A673 (cell line): ENCODE measurements at regions not wholly inside any gene's neighbourhood (a gene's known extent, or its start where the extent isn't known, plus 50 kb on each side); places are given as distances from the start of the nearest gene placed in this dataset.

Experiments
- BruUV-seq: library from RNA; stranded (reverse); fragments of 400-500 nt; replicated peaks from 2 replicates; lab custom pipeline; 2021; lab: Mats Ljungman, UMichigan
- CTCF ChIA-PET: fragments of 300-600 bp; sonication (Branson Sonifier 250); formaldehyde crosslinking; loops from one replicate; lab custom pipeline; 2022; ENCODE audit warnings: antibody characterized with exemption; lab: Charles Lee
- POLR2A ChIA-PET: fragments of 300-600 bp; sonication (Branson Sonifier 250); formaldehyde crosslinking; loops from one replicate; lab custom pipeline; 2022; ENCODE audit warnings: antibody characterized with exemption; ENCODE audit not compliant: low non-redundant PET; lab: Charles Lee
- DNase-seq: peaks from one replicate; pipeline ENCODE4 v3.0.0-alpha.2; 2015; ENCODE audit warnings: low spot score
- H3K27ac ChIP-seq: fragments of 200-600 bp; sonication (generic); 2 replicates; pipeline ENCODE4 v1.5.1; 2016; ENCODE audit warnings: mixed run types, low read depth, mild to moderate bottlenecking, mixed read lengths, antibody characterized with exemption, low read length; ENCODE audit not compliant: poor library complexity, severe bottlenecking
- H3K27me3 ChIP-seq: fragments of 200-600 bp; sonication (generic); replicated peaks from 2 replicates; pipeline ENCODE4 v1.6.1; 2017; ENCODE audit warnings: mixed run types, low read depth, mild to moderate bottlenecking, mixed read lengths, antibody characterized with exemption, low read length; ENCODE audit not compliant: insufficient read depth, poor library complexity
- H3K36me3 ChIP-seq: fragments of 200-600 bp; sonication (generic); 2 replicates; pipeline ENCODE4 v1.6.1; 2016; ENCODE audit warnings: mixed run types, mild to moderate bottlenecking, mixed read lengths, antibody characterized with exemption, low read length; ENCODE audit not compliant: insufficient read depth, poor library complexity, severe bottlenecking
- H3K4me1 ChIP-seq: fragments of 200-600 bp; sonication (generic); 2 replicates; pipeline ENCODE4 v1.6.1; 2017; ENCODE audit warnings: mixed run types, mild to moderate bottlenecking, mixed read lengths, antibody characterized with exemption, low read length; ENCODE audit not compliant: insufficient read depth, poor library complexity, severe bottlenecking
- H3K4me3 ChIP-seq: fragments of 200-600 bp; sonication (generic); 2 replicates; pipeline ENCODE4 v1.5.1; 2016; ENCODE audit warnings: low read depth, mixed run types, mild to moderate bottlenecking, mixed read lengths, low read length; ENCODE audit not compliant: poor library complexity, severe bottlenecking
- H3K9me3 ChIP-seq: fragments of 200-600 bp; sonication (generic); 2 replicates; pipeline ENCODE4 v1.6.1; 2016; ENCODE audit warnings: mixed run types, low read depth, mild to moderate bottlenecking, mixed read lengths, antibody characterized with exemption, low read length; ENCODE audit not compliant: poor library complexity, severe bottlenecking
- CTCF ChIP-seq: fragments of 300-800, 200-600 bp; sonication (generic); conservative IDR thresholded peaks from 2 replicates; pipeline ENCODE4 v1.5.1; 2017; ENCODE audit warnings: low read depth, mild to moderate bottlenecking, antibody characterized with exemption, low read length, moderate library complexity, mixed read lengths
- EZH2 ChIP-seq: fragments of 200-600 bp; sonication (generic); IDR thresholded peaks from 2 replicates; pipeline ENCODE4 v1.6.1; 2017; ENCODE audit warnings: borderline replicate concordance, low read depth, mild to moderate bottlenecking, mixed read lengths, antibody characterized with exemption, low read length; ENCODE audit not compliant: poor library complexity, severe bottlenecking
- intact Hi-C: fragments of 100-400 bp; cut with micrococcal nuclease; formaldehyde crosslinking; loops from one replicate; pipeline ENCODE4 v1.10.0; 2022; ENCODE audit not compliant: unreplicated experiment

- H3K27ac ChIP-seq, result no peak overlapping the region
- DNase-seq, result no peak
- no peaks in the 10 kb centered on the region for H3K27me3 ChIP-seq
- no peaks in the 10 kb centered on the region for H3K36me3 ChIP-seq
- intact Hi-C loops, result no loop called here
- TF ChIP-seq CTCF (no peak), EZH2 (no peak)
- H3K9me3 ChIP-seq, result peaks cover 23% of the 10 kb centered on the region
- no peak overlapping the region for H3K4me3 ChIP-seq
- no peaks in the 10 kb centered on the region for H3K4me1 ChIP-seq
- no TSS peak for BruUV-seq
- POLR2A ChIA-PET, result no interaction called here
- CTCF ChIA-PET, result no interaction called here
Observed at GRCh38 chr5:2378976-2379375, 372.5 kb downstream of the IRX2 start.

GRCh38 chr5:2378108-2378507, 373.4 kb downstream of the IRX2 start:
- Histone ChIP-seq H3K27me3 (no peaks in the 10 kb centered on the region), H3K27ac (no peak overlapping the region), H3K4me1 (no peaks in the 10 kb centered on the region), H3K9me3 (peaks cover 25% of the 10 kb centered on the region), H3K36me3 (no peaks in the 10 kb centered on the region), H3K4me3 (no peak overlapping the region)
- TF ChIP-seq CTCF, result no peak
- no peak for TF ChIP-seq EZH2
- DNase-seq, result no peak
- intact Hi-C loops, result no loop called here
- POLR2A ChIA-PET, result no interaction called here
- BruUV-seq, result no TSS peak
- CTCF ChIA-PET, result no interaction called here

- Histone ChIP-seq H3K36me3 (no peaks in the 10 kb centered on the region), H3K4me3 (no peak overlapping the region), H3K27ac (no peak overlapping the region), H3K9me3 (peaks cover 25% of the 10 kb centered on the region), H3K27me3 (no peaks in the 10 kb centered on the region), H3K4me1 (no peaks in the 10 kb centered on the region)
- DNase-seq, result no peak
- intact Hi-C loops, result no loop called here
- ChIA-PET POLR2A (no interaction called here), CTCF (no interaction called here)
- TF ChIP-seq CTCF (no peak), EZH2 (no peak)
- no TSS peak for BruUV-seq
Observed at GRCh38 chr5:2376486-2376885, 375.0 kb downstream of the IRX2 start.
